Stimulated activated naive CD8-positive, alpha-beta T cell treated with anti-CD3 and anti-CD28 coated beads, Interleukin-15, Interleukin-2, amounts not matched to agents 100 U/mL and 50 U/mL, for 24 hours (primary cell): ENCODE measurements at regions not wholly inside any gene's neighbourhood (a gene's known extent, or its start where the extent isn't known, plus 50 kb on each side); places are given as distances from the start of the nearest gene placed in this dataset.

Experiments
- ATAC-seq: fragments of 150-1000 bp; cut with Tn5 transposase; one replicate; pipeline ENCODE4 v1.10.0; 2021
- DNase-seq: peaks from one replicate; pipeline ENCODE4 v3.0.0; 2021

DNA sequence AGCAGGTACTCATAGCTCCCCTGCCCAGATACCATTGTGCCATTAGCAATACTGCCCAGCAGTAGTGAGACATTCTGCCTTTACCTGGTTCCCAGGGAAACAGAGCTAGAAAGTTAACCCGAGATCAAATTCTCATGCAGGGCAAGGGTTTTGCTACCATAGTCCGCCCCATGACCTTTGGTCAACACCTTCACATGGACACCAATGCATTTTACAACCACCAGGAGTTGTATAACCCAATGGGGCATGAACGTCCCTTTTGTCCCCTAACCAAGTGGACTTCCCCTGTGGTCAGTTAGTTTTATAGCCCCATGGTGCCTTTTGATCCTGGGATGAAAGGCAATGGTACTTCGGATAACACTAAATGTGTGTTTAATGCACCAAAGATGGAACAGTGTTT is 151.7 kb upstream of the IQSEC1 start:
- ATAC-seq (no peak), DNase-seq (no peak)

DNA sequence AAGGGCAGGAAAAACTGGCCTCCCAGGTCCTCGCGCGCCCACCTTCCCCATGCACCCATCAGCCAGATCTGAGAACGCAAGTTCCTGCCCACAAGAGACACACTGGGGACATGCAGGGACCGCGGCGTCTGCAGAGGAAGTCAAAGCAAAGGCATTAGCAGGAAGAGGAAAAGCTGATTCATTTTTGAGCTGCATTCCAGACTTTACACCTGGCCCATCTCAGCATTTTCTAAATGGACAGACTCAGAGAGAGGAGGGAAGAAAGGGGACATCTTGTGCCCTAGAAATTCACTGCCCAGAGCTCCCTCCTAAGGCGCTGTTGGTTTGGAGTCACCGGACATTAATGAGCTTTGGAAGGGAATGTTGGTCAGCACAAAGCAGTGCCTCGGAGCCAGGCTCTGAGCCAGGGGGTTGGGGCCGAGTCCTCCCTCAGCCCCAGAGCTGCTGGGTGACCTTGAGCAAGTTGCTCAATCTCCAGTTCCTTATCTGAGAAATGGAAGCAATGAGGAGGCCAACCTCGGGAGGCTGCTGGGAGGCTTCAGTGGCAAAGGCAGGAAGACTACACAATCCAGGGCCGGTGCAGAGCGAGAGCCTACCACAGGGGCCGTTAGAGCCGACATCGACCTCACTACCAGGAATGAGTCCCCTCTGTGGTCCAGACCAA is 150.5 kb upstream of the IQSEC1 start:
- ATAC-seq (no peak), DNase-seq (no peak)

DNA sequence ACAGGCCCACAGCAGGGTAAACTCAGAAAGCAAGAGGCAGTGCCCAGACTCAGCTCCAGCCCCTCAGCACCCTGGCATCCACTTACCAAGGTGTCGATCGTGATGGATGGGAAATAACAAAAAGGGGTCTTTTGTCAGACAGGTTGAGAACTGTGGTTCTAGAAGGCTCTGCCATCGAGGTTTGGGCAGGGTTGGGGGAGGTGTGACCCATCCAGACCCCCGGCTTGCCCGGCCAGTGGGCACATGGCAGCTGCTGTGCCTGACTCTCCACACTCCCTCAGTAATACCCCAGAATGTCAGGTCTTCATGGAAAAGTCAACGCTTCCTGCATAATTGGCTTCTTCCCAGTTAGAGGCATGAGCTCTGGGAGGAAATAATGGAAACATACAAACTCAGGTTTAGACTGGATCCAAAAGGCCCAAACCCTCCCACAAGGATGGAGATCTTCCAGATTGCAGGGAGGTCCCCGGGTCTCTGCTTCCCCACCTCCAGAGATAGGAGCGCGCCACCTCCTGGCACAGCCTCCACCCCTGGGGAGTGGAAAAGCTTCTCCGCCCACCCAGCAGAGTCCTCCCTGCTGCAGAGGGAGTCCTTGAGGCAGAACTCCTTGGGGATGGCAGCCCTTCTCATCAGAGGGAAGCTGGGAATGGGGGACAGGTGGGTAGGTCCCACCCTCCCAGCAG is 149.8 kb upstream of the IQSEC1 start:
- no peak for DNase-seq
- no peak for ATAC-seq

DNA sequence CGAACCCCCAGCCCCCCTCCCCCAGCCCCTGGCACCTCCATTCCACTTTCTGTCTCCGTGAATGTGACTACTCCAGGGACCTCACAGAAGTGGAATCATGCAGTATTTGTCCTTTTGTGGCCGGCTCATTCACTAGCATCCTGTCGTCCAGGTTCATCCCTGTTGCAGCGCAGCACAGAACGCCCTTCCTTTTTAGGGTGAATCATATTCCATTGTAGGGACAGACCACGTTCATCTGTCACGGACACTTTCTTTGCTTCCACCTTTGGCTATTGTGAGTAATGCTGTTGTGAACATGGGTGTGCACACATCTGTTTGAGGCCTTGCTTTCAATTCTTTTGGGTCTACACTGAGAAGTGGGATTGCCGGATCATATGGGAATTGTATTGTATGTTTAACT is 148.9 kb upstream of the IQSEC1 start:
- DNase-seq = no peak
- no peak for ATAC-seq

DNA sequence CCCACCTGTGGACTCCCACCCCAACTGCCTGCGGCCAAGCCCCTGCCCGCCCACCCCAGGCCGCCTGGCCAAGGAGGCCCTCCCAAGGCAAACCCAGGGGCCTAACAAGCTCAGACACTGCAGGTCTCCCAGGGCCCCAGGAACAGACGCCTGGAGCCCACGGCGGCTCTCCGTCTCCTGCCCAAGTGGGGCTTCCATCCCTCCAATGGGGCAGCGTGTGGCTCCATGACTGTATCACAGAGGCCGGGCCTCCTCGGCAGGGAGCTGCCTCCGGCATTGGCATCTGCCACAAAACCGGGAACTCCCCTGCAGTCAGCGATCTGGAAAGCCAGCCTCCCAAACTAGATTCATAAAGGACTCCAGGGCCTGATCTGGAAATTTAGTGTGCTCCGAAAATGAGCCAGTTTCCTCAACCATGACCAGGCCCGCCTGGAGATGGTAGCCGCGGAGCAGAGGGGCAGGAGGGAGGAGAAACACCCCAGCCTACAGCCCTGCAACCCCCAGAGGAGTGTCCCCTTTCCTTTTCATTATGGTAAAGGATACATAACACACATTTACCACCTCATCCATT is 148.3 kb upstream of the IQSEC1 start:
- no peak for DNase-seq
- no peak for ATAC-seq

DNA sequence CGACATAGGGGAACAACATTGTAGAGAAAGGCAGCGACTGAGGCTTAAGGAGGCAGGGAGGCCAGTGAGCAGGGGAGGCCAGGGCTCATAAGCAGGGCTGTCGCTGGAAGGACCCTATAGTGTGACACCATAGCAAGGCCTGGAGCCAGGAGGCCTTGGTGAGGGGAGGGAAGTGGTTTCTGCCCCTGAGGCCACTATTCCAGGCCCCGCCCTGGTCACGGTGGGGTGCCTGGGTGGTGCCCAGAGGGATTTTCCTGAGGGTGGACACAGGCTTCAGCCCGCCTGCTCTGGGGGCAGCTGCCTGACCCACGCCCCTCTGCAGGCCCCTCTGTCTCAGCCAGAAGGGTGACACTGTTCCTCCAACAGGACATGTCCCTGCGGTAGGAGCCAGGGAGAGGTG is 147.8 kb upstream of the IQSEC1 start:
- no peak for ATAC-seq
- no peak for DNase-seq

DNA sequence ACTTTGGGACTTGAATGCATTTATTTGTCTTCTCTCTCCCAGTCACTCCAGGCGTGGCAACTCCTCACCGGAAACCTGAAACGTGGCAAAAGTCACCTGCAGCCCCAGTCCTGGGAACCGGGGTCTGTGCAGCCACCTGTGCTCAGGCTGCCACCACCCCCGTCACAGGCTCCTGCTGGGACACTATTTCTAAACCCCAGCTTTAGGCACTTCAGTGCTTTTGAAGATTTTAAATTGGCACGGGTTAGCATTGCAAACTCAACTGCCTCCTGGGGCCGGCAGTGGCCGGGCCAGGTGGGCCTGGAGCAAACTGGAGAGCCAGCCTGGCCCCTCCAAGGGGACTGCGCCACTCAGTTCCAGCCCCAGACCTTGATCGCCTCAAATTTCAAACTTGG is 146.7 kb upstream of the IQSEC1 start:
- ATAC-seq (no peak), DNase-seq (no peak)

DNA sequence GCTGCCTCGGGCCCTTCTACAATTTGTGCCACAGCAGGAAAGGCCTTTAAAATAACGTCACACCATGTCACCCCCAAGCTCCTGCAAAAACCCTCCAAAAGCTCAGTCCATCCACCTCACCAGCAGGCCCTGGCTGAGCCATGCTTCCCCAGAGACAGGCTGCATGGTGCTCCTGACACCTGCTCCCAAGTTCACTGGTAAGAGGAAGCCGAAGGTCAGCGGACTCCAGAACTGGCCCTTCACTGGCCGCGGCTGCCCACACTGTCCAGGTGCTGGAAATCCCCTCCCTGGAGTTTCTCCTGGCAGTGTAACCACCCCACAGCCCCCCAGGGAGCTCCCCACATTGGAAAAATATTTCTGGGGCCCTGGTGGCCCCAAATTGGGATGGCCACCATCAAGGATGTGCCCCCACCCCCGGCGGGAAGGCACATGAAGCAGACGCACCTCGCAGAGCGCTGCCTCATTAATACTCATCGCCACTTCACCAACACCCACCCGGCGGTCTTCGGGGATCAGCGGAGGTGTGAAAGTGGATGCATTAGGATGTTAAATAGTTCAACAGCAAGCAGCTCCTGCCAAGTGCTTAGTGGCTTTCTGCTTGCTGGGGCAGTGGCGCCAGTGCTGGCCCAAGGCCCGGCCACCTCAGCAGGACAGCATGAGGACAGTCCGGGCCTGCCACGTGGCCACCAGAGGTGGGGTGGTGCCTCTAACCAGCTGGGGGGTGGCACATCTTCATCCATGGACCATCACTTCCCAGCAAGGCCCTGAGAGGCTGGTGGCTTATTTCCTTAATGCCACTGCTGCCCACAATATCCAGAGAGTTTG is 146.1 kb upstream of the IQSEC1 start:
- no peak for ATAC-seq
- no peak for DNase-seq

DNA sequence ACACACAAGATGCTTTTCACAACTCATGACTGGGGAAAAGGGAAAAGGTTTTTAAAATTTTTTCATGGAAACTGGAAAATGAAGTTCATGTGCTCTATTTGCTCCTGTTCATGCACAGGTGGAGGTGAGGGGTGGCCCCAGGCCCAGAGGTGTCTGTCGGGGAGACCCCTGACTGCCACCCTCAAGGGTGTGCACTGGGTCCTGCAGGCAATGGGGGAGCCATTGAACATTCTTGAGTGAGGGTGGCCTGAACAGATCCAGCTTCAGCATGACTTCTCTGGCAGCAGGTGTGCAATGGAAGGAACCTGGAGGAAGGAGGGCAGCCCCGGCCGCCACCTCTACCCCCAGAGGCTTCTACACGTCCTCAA is 145.3 kb upstream of the IQSEC1 start:
- ATAC-seq = no peak
- DNase-seq = no peak

DNA sequence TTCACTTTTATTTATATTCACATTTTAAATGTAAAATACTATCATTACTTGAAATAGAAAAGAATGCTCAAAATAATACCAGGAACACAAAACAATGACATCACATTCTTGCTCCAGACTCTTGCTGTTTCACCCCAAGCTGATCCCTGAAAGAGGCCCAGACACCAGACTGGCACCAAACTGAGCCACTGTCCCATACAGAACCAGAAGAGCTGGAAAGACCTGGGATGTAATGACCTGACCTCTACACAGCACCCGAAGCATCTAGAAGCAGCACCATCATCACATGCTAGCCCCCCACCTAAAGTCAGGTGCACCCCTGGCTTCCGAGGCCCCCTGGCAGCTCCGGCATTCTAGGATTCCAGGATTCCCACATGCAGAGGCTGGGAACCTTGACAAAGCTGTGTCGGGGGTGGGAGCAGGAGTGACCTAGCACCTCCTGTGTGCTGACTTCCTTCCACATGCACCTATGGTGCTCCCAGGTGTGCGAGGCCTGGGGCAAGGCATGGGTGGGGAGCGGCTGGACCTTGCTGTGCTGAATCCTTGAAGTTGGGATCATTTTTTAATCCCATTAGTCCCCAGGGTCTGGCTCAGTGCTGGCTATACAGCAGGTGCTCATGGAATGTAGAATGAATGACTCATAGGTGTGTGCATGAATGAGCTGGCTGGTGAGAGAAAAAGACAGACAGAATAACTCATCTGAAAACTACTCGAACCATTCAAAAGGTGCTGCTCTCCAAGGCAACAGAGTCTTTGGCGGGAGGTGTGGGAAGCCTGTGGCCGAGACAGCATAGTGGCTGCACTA is 144.7 kb upstream of the IQSEC1 start:
- ATAC-seq (no peak), DNase-seq (no peak)

DNA sequence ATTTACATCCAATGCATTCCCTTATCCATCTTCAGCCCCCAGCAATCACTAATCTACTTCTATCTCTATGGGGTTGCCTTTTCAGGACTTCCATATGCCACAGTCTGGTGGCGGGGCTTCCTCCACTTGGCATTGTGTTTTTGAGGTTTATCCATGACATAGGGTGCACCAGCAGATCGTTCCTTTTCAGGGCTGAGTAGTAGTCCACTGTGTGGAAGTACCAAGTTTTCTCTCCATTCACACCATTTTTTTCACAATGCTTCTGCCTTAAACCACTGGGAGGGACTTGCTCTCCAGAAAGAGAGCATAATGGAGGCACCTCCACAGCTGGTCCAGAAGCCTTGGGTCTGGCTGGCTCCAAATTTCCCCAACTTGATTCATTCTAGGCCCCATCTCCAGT is 144.0 kb upstream of the IQSEC1 start:
- DNase-seq (no peak), ATAC-seq (no peak)

DNA sequence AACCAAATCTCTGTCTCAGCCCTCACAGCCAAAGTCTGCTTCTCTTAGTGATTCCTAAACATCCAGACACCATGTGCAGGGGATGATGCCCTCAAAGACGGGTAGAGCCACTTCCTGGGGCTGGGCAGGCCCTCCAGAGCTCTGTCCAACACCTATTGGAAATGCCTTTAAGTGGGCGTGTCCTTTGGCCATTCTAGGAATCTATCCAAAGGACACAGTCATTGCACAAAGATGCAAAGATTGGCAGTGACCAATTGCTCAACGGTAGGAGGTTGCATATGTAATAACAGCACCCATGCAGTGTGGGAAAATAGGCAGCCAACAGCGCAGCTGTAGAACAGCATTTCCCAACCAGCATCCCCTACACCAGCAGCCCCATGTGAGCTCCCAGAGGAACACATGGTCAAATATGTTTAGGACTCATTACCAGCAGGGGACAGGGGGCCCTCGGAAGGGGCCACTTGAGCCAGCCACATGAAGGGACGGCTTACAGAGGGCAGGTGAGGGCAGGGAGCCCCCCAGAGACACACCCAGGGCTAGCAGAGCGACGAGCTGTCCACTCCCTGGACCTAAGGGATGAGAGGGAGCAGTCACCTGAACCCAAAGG is 142.8 kb upstream of the IQSEC1 start:
- DNase-seq = no peak
- ATAC-seq = no peak

DNA sequence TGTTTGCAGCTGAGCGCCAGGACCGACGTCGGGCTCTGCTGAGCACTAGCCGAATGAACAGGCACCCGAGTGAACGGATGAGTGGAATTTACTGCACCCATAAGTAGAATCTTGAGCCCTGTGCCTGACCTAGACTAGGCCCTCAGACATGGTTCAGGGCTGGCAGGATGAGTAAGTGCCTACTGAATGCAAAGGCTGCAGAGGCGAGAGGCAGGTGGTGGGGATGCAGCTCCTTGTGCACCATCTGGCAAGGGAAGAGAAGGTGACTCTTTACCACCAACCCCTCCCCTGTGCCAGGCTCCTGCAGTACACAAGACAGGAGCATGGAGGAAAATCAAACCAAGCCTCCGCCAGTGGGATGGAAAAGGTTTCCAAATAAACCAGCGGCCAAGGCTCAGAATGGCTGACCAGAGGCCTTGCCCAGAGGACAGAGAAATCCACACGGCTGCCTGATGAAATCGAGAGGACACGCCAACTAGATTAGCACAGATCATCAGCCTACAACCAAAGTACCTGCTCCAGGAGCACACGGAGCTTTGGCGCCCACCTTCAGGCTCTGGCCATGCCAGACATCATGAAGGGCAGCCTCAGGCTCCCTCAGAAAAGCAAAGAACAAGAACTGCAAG is 141.7 kb upstream of the IQSEC1 start:
- ATAC-seq (no peak), DNase-seq (no peak)

DNA sequence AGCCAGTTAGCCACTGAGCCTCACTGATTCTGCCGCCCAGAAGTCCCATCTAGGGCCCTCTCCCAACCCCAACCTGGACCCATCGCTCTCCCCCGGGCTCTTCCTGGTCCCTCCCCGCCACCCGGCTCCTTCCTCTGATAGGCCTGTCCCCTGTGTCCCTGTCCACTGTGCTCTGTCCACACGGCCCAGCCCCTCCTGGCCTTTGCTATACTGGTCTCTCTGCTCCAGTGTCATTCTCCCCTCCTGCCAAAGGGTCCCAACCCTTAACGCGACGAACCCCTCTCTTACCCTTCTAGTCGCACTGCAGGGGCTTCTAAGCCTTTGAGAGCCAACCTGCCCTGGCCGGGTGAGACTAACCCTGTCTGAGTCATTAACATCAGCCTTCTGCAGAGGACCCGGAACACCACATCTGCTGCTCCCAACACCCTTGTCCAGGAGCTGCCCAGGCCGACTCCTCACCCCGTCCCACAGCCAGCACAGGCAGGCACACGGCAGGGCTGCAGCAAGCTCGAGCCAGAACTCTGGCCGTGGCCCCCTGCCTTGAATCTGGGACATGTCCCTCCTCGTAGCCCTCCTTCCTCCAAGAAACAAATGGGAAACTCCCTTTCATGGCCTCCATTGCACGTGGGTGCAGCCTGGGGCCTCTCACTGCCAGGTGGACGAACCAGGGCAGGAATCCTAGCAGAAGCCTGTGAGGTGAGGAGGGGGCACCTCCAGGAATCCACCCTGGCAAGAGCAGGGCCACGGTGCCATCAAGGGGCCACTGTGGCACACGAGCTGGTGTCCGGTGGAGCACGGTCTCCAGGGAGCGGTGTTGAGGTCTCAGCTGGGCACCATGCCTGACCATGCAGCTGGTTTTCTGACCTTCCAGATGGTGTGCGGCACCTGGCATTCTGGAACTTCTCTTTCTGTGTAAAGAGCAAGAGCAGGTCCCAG is 140.9 kb upstream of the IQSEC1 start:
- ATAC-seq = no peak
- no peak for DNase-seq

DNA sequence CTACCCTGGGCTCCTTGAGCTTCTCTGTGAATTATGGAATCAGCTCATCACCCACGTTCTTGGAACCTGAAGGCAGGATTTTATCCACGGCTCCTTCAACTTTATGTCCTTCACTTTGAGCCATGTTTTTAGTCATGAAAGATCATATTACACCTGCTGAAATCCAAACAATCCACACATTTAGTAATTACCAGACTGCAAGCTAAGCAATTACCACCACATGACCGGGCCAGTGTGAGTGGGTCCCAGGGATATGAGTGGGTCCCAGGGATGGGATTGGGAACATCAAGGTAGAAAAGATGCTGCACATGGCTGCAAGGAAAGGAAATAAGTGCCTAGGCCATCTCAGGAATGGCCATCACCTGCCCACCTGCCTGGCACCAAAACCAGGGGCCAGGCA is 140.3 kb upstream of the IQSEC1 start:
- ATAC-seq (no peak), DNase-seq (no peak)

DNA sequence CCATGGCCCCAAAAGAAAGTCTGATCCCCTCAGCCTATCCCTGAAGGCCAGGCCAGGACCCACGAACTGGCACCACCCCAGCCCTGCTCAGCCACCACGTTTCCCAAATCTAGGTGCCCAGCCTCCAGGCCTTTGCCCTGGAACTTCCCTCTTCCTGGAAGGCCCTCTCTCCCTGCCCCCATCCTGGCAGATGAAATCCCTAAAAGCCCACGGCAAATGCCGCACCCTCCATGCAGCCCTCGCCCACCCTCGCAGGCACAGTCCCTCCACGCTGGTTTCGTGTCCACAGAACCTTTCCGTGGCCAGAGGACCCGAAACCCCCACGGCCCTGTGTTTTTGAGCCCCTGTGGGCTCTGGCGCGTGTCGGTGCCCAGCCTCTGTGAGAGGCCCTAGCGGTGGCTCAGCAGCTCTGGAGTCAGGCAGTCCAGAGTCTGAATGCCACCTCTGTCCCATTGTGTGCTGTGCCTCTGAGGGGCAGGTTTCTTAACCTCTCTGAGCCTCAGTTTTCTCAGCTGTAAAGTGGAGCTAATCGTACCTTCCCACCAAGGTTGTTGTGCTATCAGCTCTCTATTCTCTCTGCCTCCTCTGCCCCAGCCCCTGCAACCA is 138.5 kb upstream of the IQSEC1 start:
- ATAC-seq (no peak), DNase-seq (no peak)

DNA sequence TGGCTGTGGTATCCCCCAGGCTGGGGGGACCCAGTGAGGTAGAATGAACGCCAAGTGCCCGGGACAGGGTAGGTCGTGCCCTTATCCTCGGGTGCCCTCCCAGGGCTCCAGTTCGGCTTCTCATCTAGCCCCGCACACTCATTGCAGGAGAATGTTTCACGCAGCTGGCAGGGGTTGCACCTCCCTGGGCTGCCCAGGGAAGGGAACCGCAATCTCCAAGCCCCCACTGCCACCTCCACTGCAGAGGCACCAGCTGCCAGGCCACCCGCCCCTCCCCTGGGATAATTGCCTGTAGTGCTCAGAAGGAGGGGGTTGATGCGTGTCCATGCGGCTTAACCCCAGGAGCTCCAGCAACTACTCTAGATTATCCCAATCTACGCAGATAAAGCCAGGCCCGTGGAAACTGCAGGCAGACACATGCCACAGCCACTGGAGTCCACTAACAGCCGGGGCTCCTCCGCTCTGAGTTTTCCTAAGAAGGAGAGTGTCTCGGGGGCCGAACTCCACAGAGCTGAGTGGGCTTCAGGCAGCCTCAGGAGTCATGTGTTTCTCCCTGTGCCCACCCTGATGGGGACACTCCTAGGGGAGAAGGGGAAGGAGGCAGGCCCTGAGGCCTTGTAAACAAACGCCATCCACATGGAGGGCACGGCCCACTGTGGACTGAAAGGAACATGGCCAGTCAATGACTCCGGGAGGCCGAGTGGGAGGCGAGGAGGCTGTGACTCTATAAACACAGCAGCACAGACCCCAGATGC is 137.2 kb upstream of the IQSEC1 start:
- DNase-seq = no peak
- no peak for ATAC-seq

DNA sequence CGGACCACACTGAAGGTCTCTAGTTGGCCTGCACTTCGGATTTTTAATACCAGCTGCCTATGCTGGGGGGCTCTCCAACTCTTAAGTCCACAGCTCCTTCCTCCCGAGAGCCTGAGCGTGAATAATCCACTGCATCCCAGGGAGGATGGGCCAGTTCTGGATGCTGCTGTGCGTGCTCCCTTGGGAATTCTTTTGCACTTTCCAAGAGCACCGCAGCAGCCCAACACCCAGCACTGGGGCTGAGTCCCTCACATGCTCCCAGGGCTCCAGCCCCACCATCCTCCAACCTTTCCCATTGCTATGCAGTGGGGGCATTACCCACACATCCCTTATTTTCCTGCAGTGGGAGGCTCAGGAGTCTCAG is 136.4 kb upstream of the IQSEC1 start:
- DNase-seq = no peak
- ATAC-seq = no peak
